HG02981 (cell line): ENCODE measurements at regions not wholly inside any gene's neighbourhood (a gene's known extent, or its start where the extent isn't known, plus 50 kb on each side); places are given as distances from the start of the nearest gene placed in this dataset.
"Not testable (repeated sequence)": the region's sequence is repeated elsewhere in the genome, so short reads cannot be mapped to it uniquely, and the experiment has no call there.

Experiments used
- ATAC-seq: cut with Tn5 transposase; IDR thresholded peaks from one replicate; pipeline ENCODE4 v1.9.1; 2021; ENCODE audit warnings: mild to moderate bottlenecking, moderate library complexity; ENCODE audit not compliant: unreplicated experiment

GRCh38 chr18:38575023-38575422, 1009.4 kb upstream of the CELF4 start:
- no peak for ATAC-seq

DNA sequence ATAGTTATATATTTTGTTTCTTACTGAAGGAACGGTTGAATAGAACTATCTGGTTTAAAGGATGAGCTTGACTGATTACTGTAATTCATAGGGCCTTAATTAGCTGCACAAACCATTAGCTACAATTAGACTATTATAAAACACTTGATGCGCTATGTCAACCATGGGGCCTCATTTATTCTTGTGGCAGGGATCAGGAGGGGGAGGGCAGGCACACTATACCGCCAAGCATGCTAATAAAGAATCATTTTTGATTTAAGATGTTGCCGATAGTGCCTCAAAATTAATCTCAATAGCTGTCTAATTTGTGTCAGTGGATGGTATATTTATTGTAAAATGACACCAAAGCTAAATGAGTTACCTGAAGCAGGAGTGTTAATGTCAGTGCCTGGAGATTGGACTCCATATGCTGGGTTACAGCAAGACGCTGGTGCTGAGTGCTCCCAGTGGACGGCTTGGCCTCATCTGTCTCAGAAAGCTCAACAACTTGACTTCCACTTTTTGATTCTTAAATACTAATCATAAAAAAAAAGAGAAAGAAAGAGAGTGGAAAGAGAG, 1007.0 kb upstream of the CELF4 start:
- ATAC-seq, result no peak

GRCh38 chr18:38571651-38572050, 1006.1 kb upstream of the CELF4 start:
- no peak for ATAC-seq

DNA sequence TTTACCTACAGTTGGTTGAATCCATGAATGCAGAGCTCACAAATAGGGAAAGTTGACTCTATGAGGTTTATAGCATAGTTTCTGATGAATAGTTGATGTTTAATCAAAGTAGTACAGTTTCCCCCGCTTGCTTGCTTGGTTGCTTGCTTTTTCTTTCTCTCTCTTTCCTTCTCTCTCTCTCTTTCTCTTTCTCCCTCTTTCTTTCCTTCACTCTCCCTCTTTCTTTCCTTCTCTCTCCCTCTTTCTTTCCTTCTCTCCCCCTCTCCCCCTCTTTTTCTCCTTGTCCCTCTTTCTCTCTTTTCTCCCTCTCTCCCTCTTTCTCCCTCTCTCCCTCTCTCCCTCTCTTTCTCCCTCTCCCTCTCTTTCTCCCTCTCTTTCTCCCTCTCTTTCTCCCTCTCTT, 999.9 kb upstream of the CELF4 start:
- no peak for ATAC-seq

- ATAC-seq, result no peak
These were observed 997.9 kb upstream of the CELF4 start for GRCh38 chr18:38563396-38563980.

GRCh38 chr18:38557006-38557405, 991.4 kb upstream of the CELF4 start:
- ATAC-seq, result no peak

- no peak for ATAC-seq
These were observed 987.2 kb upstream of the CELF4 start for GRCh38 chr18:38552732-38553321.

DNA sequence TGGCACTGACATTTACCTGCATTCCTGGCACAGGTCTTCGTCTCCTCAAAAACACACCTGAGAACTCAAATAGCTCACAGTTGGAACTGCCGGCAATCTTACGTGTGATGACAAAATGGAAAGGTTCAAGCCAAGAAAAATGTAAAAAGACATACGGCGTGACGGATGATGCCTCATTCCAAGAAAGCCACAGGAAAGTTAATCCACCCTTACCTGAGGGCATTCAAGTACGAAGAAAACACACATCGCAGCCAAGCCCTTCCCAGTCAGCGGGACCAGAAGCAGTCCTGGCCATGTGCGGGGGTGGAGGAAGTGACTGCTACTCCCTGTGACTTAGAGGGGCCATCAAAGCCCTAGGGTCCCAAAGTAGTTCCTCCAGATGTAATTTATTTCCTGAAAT, 986.3 kb upstream of the CELF4 start:
- ATAC-seq, result no peak

DNA sequence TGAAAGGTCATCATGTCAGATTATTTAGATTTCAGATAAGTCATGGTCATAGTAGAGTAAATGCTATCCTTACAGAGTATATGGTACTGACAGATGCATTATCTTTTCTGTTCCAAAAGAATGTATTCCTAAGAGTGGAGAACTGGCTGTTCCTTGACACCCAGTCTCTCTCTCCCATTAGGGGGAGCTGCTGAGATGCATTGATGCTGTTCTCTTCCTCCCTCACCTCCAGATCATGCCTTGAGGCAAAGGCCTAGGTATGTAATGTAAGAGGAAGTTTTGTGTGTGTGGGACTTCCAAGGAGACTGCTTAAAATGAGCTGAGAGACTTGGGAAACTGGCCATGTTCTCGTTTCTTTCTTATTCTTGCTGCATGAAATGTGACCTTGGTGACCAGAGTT, 979.5 kb upstream of the CELF4 start:
- no peak for ATAC-seq

- no peak for ATAC-seq
These were observed 974.3 kb upstream of the CELF4 start for GRCh38 chr18:38539856-38540255.

GRCh38 chr18:38539371-38539770, 973.8 kb upstream of the CELF4 start:
- ATAC-seq, result no peak

GRCh38 chr18:38534073-38534472, 968.5 kb upstream of the CELF4 start:
- ATAC-seq, result no peak

DNA sequence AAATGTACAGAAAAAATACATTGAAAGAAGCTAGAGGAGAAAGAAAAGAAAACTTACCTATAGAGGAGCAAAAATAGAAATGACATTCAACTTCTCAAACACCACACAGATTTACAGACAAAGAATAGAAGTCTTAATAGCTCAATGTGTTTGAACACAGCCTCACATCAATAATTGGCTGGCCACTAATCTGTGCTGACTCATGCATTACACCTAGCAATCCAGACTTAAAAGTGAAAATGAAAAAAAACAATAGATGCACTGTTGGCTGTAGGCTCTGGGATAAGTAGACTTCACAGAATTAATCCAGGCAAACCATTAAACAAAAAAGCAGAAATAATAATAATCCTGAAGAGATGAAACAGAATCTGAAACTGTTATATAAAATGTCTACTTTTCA, 961.3 kb upstream of the CELF4 start:
- ATAC-seq, result no peak

DNA sequence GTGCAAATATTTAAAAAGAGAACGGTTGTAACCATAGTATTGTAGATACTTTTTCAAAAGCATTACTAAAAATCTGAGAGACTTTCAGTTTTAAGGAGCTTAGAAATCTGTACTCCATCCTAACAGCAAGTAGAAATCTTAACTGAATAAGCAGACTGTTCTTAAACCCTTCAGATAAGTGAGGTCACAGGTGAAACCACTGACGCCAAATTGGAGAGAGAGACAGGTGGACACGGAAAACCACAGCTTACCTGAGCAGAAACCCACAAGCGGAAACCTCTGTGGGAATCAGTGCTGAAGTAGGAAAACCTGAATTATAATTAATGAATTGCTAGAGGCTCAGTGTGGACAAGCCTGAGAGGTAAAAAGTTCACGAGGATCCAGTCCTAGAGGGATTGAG, 959.4 kb upstream of the CELF4 start:
- no peak for ATAC-seq

DNA sequence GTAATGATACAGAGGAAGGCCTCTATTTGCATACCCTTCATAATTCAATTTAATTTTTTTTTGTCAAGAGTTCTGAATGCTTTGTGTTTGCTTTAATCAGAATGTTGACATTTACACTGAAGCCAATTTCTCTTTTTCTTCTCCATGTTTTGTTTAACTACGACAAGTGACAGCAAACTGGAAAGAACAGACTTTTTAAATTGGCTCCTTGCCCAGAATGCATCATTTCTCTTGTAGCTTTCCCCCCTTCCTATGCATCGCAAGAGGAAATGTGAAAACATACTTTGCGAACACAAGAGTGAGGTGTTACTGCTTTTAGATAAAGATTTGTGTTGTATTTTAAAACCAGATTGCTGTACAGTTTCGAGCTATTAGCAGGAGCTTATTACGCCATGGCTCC, 955.2 kb upstream of the CELF4 start:
- ATAC-seq, result no peak

DNA sequence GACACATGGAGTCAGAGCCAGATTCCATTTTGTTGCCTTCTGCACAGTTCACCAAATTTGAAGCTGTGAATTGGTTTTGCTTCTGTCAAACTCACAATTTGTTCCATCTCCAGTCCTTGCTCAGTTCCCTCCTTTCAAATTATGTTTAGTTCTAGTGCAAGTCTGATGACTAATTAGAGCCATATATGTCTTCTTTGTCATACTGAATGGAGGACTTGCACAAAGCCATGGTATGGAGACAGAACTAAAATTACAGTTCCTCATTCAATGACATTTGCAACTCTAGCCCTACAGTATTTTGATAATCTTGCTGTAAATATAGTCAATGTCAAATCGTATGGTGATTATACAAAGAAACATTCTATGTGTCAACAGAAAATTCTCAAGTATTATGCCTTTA, 936.9 kb upstream of the CELF4 start:
- no peak for ATAC-seq

- ATAC-seq, result no peak
These were observed 931.7 kb upstream of the CELF4 start for GRCh38 chr18:38497266-38497665.

DNA sequence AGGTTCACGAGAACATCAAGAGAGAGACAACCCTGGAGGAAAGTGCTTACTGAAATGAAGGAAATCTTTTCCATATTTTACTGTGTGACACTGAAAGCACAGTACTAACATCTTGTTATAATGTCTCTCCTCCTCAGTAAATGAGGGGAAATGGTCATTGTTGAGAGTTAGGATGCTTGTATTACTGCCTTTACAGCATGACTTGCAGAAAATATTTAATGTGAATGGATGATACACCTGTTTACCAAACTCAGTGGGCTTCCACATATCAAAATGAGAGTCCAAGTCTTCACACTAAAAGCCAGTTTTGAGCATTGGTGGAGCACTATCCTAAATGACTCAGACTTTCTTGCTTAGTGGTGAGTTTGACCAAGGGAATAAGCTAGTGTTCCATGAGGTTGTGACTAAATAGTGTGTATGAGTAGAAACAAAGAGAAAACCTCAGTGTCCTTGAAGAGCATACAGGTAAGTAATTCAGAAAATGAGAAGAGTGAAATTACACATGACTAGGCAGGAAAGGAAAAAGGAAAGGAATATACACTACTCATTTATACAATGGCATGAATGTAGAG, 930.7 kb upstream of the CELF4 start:
- no peak for ATAC-seq

DNA sequence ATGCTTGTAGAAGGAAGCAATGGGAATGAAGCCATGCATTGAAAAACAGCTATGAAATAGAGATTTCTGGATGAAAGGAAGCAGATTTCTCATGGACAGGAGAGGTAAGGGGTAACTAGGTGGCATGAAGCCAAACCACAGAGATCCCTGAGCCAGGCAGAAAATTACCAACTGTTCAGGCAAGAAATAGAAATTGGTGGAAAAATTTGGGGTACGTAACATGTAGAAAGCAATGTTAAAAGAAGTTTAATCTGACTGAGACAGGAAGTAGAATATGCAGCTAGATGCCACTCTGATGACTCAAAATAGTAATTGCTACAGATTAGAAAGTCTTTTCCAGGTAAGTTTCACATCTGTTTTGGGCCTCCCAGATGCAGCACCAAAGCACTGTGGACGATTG, 928.5 kb upstream of the CELF4 start:
- peak; percentile 66 for ATAC-seq

DNA sequence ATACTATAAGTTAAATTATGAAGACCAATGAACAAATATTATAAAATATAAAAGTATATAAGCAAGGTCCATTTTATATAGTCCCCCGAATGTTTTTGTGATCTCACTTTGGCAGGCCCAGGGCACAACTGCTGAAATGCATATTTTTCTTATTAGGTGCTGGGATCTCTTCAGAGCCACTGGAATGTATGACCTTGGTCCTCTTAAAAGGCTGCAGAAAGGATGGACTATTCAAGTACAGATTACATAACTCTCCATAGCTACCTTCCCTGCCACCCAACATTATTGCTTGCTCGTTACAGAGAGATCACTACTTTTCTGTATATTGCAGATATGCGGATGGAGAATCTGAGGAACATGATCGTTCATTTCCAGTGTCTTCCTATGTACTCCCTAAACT, 925.6 kb upstream of the CELF4 start:
- no peak for ATAC-seq

GRCh38 chr18:38489721-38490120, 924.1 kb upstream of the CELF4 start:
- ATAC-seq, result not testable (repeated sequence)

DNA sequence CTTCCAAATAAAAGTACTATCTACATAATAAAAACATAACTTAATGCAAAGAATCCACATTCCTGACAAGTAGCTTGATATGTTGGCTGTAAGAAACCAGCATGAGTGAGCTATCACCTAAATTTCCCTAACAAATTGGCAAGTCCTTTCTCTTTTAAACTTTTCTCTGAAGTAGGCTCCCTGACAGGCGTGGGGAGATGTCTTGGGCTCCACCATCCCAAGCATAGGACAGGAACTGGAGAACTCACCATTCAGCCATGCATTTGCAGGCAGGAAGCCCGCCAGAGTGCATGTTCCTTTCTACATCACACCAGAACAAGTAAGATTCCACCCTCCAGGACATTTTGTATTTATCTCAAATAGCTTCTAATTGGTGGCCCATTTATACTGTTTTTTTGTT, 921.9 kb upstream of the CELF4 start:
- no peak for ATAC-seq

DNA sequence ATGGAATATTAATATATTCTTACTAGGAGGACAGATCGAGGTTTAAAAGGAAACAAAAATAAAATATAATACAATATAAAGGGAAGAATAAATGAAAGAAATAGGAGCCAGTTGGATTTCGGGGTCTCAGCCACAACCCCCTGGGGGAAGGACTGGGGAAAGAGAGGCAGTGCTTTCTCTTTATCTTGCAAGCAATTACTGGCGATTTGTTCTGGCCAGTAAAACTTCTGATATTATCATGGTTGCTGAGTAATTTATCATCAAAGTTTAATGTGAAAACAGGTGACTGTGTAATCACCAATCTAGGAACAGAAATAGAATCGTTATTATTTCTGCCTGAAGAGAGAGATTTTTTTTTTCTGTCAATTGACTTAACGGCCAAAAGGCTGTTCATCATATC, 917.7 kb upstream of the CELF4 start:
- no peak for ATAC-seq
